ENCODE measurements at regions not wholly inside any gene's neighbourhood (a gene's known extent, or its start where the extent isn't known, plus 50 kb on each side); places are given as distances from the start of the nearest gene placed in this dataset.

- TF ChIP-seq CTCF (IDR thresholded peaks at IDR 0.05; ENCODE audit: low read depth, low read length, poor library complexity, severe bottlenecking) (no peak), EZH2phosphoT487 (IDR thresholded peaks at IDR 0.05; ENCODE audit: borderline replicate concordance, low read length) (no peak)
These were observed 351.7 kb upstream of the NOCT start for GRCh38 chr4:138663883-138664282.

All from DOHH2 (cell line).